ENCODE measurements at regions not wholly inside any gene's neighbourhood (a gene's known extent, or its start where the extent isn't known, plus 50 kb on each side); places are given as distances from the start of the nearest gene placed in this dataset.
"Not testable (repeated sequence)": the region's sequence is repeated elsewhere in the genome, so short reads cannot be mapped to it uniquely, and the experiment has no call there.

GRCh38 chr15:84500165-84500889 lies 100.5 kb upstream of the ZSCAN2 start:
- not testable (repeated sequence) for ATAC-seq (replicated peaks); H3K27me3 Mint-ChIP-seq; H3K27ac Mint-ChIP-seq; H3K4me1 Mint-ChIP-seq; H3K36me3 Mint-ChIP-seq (ENCODE audit: low read depth); H3K9me3 Mint-ChIP-seq; H3K4me3 Mint-ChIP-seq

- H3K27me3 Mint-ChIP-seq; H3K4me1 Mint-ChIP-seq; H3K36me3 Mint-ChIP-seq (ENCODE audit: low read depth); H3K4me3 Mint-ChIP-seq; H3K9me3 Mint-ChIP-seq; H3K27ac Mint-ChIP-seq; ATAC-seq (replicated peaks): not testable (repeated sequence)
Measured at GRCh38 chr15:84503101-84503500, 97.7 kb upstream of the ZSCAN2 start.

GRCh38 chr15:84505552-84505951 lies 95.3 kb upstream of the ZSCAN2 start:
- H3K9me3 Mint-ChIP-seq; H3K27me3 Mint-ChIP-seq; H3K4me1 Mint-ChIP-seq; ATAC-seq (replicated peaks); H3K36me3 Mint-ChIP-seq (ENCODE audit: low read depth); H3K27ac Mint-ChIP-seq; H3K4me3 Mint-ChIP-seq: not testable (repeated sequence)

- H3K27ac Mint-ChIP-seq; H3K4me1 Mint-ChIP-seq; ATAC-seq (replicated peaks); H3K27me3 Mint-ChIP-seq; H3K4me3 Mint-ChIP-seq; H3K36me3 Mint-ChIP-seq (ENCODE audit: low read depth); H3K9me3 Mint-ChIP-seq: not testable (repeated sequence)
Measured at GRCh38 chr15:84512324-84512723, 88.5 kb upstream of the ZSCAN2 start.

GRCh38 chr15:84516773-84517172 lies 84.0 kb upstream of the ZSCAN2 start:
- H3K4me1 Mint-ChIP-seq; ATAC-seq (replicated peaks); H3K27me3 Mint-ChIP-seq; H3K4me3 Mint-ChIP-seq; H3K27ac Mint-ChIP-seq; H3K9me3 Mint-ChIP-seq; H3K36me3 Mint-ChIP-seq (ENCODE audit: low read depth): not testable (repeated sequence)

GRCh38 chr15:84525491-84526344 lies 75.1 kb upstream of the ZSCAN2 start:
- not testable (repeated sequence) for H3K4me1 Mint-ChIP-seq, H3K4me3 Mint-ChIP-seq

GRCh38 chr15:84530751-84531150 lies 70.1 kb upstream of the ZSCAN2 start:
- peak; percentile 2 for ATAC-seq (replicated peaks)
- not testable (repeated sequence) for H3K4me3 Mint-ChIP-seq; H3K36me3 Mint-ChIP-seq (ENCODE audit: low read depth); H3K27ac Mint-ChIP-seq; H3K9me3 Mint-ChIP-seq; H3K4me1 Mint-ChIP-seq; H3K27me3 Mint-ChIP-seq

More at GRCh38 chr15:84525491-84526344, 75.1 kb upstream of the ZSCAN2 start:
- not testable (repeated sequence) for H3K27ac Mint-ChIP-seq; H3K36me3 Mint-ChIP-seq (ENCODE audit: low read depth); H3K9me3 Mint-ChIP-seq; H3K27me3 Mint-ChIP-seq
- ATAC-seq (replicated peaks) = peak; percentile 97

- H3K27me3 Mint-ChIP-seq; H3K4me1 Mint-ChIP-seq; H3K4me3 Mint-ChIP-seq; H3K27ac Mint-ChIP-seq; H3K36me3 Mint-ChIP-seq (ENCODE audit: low read depth); H3K9me3 Mint-ChIP-seq: not testable (repeated sequence)
- ATAC-seq (replicated peaks) = peak; percentile 83
Measured at GRCh38 chr15:84531223-84531622, 69.6 kb upstream of the ZSCAN2 start.

GRCh38 chr15:84531709-84532367 lies 69.0 kb upstream of the ZSCAN2 start:
- H3K4me3 Mint-ChIP-seq; H3K27ac Mint-ChIP-seq; H3K27me3 Mint-ChIP-seq; H3K4me1 Mint-ChIP-seq; H3K9me3 Mint-ChIP-seq; ATAC-seq (replicated peaks); H3K36me3 Mint-ChIP-seq (ENCODE audit: low read depth): not testable (repeated sequence)

- peak; percentile 55 for ATAC-seq (replicated peaks)
- H3K9me3 Mint-ChIP-seq, H3K4me1 Mint-ChIP-seq, H3K27me3 Mint-ChIP-seq, H3K4me3 Mint-ChIP-seq, H3K27ac Mint-ChIP-seq: not testable (repeated sequence)
- H3K36me3 Mint-ChIP-seq (ENCODE audit: low read depth) = peaks cover 15% of the 10 kb centered on the region
Measured at GRCh38 chr15:84533705-84534104, 67.1 kb upstream of the ZSCAN2 start.

- ATAC-seq (replicated peaks) = peak; percentile 50
- H3K27ac Mint-ChIP-seq, H3K4me1 Mint-ChIP-seq: not testable (repeated sequence)
Measured at GRCh38 chr15:84534561-84535235, 66.1 kb upstream of the ZSCAN2 start.

GRCh38 chr15:84536181-84536580 lies 64.6 kb upstream of the ZSCAN2 start:
- peaks cover 33% of the 10 kb centered on the region for H3K36me3 Mint-ChIP-seq (ENCODE audit: low read depth)
- not testable (repeated sequence) for ATAC-seq (replicated peaks); H3K4me3 Mint-ChIP-seq; H3K9me3 Mint-ChIP-seq; H3K27ac Mint-ChIP-seq; H3K4me1 Mint-ChIP-seq; H3K27me3 Mint-ChIP-seq

More at GRCh38 chr15:84534561-84535235, 66.1 kb upstream of the ZSCAN2 start:
- H3K9me3 Mint-ChIP-seq, H3K27me3 Mint-ChIP-seq: not testable (repeated sequence)
- peak overlapping the region; percentile 25 for H3K4me3 Mint-ChIP-seq
- peaks cover 22% of the 10 kb centered on the region for H3K36me3 Mint-ChIP-seq (ENCODE audit: low read depth)

GRCh38 chr15:84544586-84544985 lies 56.2 kb upstream of the ZSCAN2 start:
- not testable (repeated sequence) for H3K27me3 Mint-ChIP-seq; ATAC-seq (replicated peaks); H3K27ac Mint-ChIP-seq; H3K4me3 Mint-ChIP-seq; H3K9me3 Mint-ChIP-seq
- Mint-ChIP-seq H3K4me1 (peaks cover 12% of the 10 kb centered on the region), H3K36me3 (ENCODE audit: low read depth) (peaks cover 24% of the 10 kb centered on the region)

GRCh38 chr15:84547150-84547549 lies 53.7 kb upstream of the ZSCAN2 start:
- peaks cover 18% of the 10 kb centered on the region for H3K36me3 Mint-ChIP-seq (ENCODE audit: low read depth)
- H3K27me3 Mint-ChIP-seq; H3K9me3 Mint-ChIP-seq; H3K4me3 Mint-ChIP-seq; H3K27ac Mint-ChIP-seq; ATAC-seq (replicated peaks): not testable (repeated sequence)
- peaks cover 17% of the 10 kb centered on the region for H3K4me1 Mint-ChIP-seq

Data from activated T-helper 17 cell treated with anti-CD3 and anti-CD28 coated beads, Interleukin-2, amount 50 U/mL, for 72 hours (primary cell).